Breast epithelium (tissue), 4 donors: ENCODE measurements at regions not wholly inside any gene's neighbourhood (a gene's known extent, or its start where the extent isn't known, plus 50 kb on each side); places are given as distances from the start of the nearest gene placed in this dataset.

Source experiments
- DNase-seq, 2 donors: peaks; one replicate each; pipeline ENCODE4 v3.0.0-alpha.2; 2019; ENCODE audit warnings: low spot score in 2 of 2
- H3K27ac ChIP-seq, 2 donors: fragments of 200-600 bp; sonication (generic) in 1 of 2; one replicate each; pipeline ENCODE4 v1.5.1; 2016 to 2019; ENCODE audit warnings: mild to moderate bottlenecking in 1 of 2
- H3K27me3 ChIP-seq, 2 donors: fragments of 200-600 bp; sonication (generic) in 1 of 2; one replicate each; pipeline versions ENCODE4 v1.5.1 to v1.6.0; 2017 to 2019; ENCODE audit warnings: control low read depth in 1 of 2, mild to moderate bottlenecking in 1 of 2
- H3K36me3 ChIP-seq: fragments of 200-600 bp; one replicate; pipeline ENCODE4 v1.5.1; 2019
- H3K4me1 ChIP-seq, 2 donors: fragments of 200-600 bp; sonication (generic); one replicate each; pipeline ENCODE4 v1.5.1; 2016 to 2019; ENCODE audit warnings: control low read depth in 1 of 2
- H3K4me3 ChIP-seq, 3 donors: fragments of 200-600 bp; sonication (generic); 1 replicate in 2 of 3; 2 replicates in 1 of 3; pipeline ENCODE4 v1.5.1; 2016 to 2019; ENCODE audit warnings: mild to moderate bottlenecking in 3 of 3, moderate library complexity in 2 of 3
- H3K9me3 ChIP-seq, 2 donors: fragments of 200-600 bp; sonication (generic) in 1 of 2; one replicate each; pipeline ENCODE4 v1.5.1; 2016 to 2019; ENCODE audit warnings: control low read depth in 1 of 2
- POLR2A ChIP-seq: fragments of 450-650 bp; IDR thresholded peaks from one replicate; pipeline ENCODE4 v1.6.1; 2016; ENCODE audit warnings: antibody characterized with exemption, mild to moderate bottlenecking, moderate library complexity
- POLR2AphosphoS5 ChIP-seq, 3 donors: sonication (generic); formaldehyde crosslinking; IDR thresholded peaks; one replicate each; pipeline ENCODE4 v1.6.1; 2017; ENCODE audit warnings: antibody characterized with exemption in 3 of 3
- intact Hi-C: fragments of 100-400 bp; cut with DNase I; formaldehyde crosslinking; loops from one replicate; pipeline ENCODE4 v1.15.1; 2023; ENCODE audit warnings: low total_unique reads
- TF ChIP-seq, protein P1 (sequence below), 3 donors: fragments of 450-650 bp; IDR thresholded peaks; one replicate each; pipeline ENCODE4 v1.5.1; 2016 to 2017; ENCODE audit warnings: antibody characterized with exemption in 3 of 3, mild to moderate bottlenecking in 3 of 3, moderate library complexity in 3 of 3

DNA sequence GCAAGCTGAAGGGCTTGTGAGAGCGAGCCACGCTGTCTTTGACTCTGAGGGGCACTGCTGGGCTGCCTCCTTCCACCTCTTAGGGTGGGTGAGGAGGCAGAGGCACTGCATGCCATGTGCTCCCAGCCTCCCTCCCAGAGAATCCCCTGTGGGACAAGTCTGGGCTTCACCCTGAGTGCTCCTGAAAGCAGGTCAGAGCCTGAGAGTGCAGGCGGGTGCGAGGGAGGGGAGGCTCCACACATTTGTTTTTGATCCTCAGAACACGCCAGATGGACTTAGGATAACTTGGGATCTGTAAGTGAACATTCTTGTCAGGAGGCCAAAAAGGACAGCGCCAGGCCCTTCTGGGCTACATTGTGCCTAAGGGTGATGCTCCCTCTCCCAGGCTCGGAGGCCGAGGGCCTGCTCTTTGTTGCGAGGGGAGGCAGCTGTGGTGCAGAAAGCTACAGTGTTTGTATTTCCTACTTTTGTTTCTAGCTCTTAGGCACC is 155.4 kb downstream of the TMX1 start:
- intact Hi-C loops: no loop called here
- H3K4me3 ChIP-seq: peak overlapping the region in 1 of 3 donors; percentile 26
- no peaks in the 10 kb centered on the region for H3K9me3 ChIP-seq
- TF ChIP-seq POLR2A: no peak
- peak; percentile 7 to 21 (median 13) for TF ChIP-seq POLR2AphosphoS5 (IDR thresholded peaks at IDR 0.05)
- TF ChIP-seq, protein P1, sequence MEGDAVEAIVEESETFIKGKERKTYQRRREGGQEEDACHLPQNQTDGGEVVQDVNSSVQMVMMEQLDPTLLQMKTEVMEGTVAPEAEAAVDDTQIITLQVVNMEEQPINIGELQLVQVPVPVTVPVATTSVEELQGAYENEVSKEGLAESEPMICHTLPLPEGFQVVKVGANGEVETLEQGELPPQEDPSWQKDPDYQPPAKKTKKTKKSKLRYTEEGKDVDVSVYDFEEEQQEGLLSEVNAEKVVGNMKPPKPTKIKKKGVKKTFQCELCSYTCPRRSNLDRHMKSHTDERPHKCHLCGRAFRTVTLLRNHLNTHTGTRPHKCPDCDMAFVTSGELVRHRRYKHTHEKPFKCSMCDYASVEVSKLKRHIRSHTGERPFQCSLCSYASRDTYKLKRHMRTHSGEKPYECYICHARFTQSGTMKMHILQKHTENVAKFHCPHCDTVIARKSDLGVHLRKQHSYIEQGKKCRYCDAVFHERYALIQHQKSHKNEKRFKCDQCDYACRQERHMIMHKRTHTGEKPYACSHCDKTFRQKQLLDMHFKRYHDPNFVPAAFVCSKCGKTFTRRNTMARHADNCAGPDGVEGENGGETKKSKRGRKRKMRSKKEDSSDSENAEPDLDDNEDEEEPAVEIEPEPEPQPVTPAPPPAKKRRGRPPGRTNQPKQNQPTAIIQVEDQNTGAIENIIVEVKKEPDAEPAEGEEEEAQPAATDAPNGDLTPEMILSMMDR (IDR thresholded peaks at IDR 0.05): no peak
- no peaks in the 10 kb centered on the region for H3K27me3 ChIP-seq
- no peaks in the 10 kb centered on the region for H3K36me3 ChIP-seq
- peak; percentile 59 to 80 for DNase-seq
- H3K27ac ChIP-seq: peak overlapping the region; percentile 93 to 95
- H3K4me1 ChIP-seq: peaks cover 15 to 34% of the 10 kb centered on the region in 2 donors

DNA sequence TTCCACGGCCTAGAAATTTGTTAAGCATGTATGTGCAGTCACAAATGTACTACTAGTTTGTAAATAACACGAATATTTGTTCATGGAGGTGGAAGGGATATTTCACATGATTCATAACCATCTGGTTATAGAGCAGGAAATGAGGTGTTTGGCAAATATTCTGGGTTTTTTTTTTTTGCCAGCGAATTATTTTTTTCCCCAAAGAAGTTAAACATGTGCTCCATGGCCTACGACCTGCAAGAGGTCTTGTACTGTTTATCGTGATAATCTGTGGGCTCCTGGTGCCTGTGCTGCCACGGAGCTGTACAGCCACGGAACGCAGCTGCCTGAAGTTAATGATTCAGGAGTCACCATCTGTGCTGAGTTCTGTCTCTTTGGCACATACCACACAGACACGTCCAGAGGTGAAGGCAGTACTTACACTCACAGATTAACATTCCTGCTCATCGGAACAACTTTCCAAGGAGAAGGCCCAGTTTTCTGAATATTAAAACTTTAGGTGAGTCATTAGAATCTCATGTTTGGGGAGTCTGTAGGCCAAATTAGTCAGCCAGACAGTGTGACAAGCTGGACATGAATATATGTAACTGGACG is 156.3 kb downstream of the TMX1 start:
- H3K27ac ChIP-seq: peak overlapping the region; percentile 93 to 95
- intact Hi-C loops: no loop called here
- DNase-seq: peak in 1 of 2 donors; percentile 46

DNA sequence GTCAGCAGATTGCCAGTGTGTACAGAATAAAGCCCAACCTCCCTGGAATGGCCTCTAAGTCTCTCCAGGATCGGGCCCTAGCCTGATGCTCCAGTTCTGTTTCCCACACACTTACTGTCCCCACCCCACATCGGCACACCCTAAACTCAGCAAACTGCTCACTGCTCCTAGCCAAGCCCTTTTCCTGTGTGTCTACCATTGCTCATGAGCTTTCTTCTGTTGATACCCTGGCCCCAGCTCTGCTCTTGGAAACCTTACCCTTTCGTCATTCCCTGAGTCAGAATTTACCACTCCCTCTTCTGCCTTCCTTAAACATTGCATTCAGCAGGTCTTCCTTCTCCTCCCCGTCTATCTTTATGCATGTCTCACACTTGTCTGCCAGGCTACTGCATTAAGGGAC is 158.9 kb downstream of the TMX1 start:
- H3K9me3 ChIP-seq: no peaks in the 10 kb centered on the region
- H3K27ac ChIP-seq: peak overlapping the region; percentile 40 to 93
- no peak for DNase-seq
- no peaks in the 10 kb centered on the region for H3K36me3 ChIP-seq
- no peak overlapping the region for H3K4me3 ChIP-seq
- peaks cover 13 to 34% of the 10 kb centered on the region in 2 donors for H3K4me1 ChIP-seq
- TF ChIP-seq POLR2AphosphoS5 (IDR thresholded peaks at IDR 0.05): no peak
- TF ChIP-seq, protein P1 (IDR thresholded peaks at IDR 0.05): no peak
- no peak for TF ChIP-seq POLR2A
- intact Hi-C loops: no loop called here
- H3K27me3 ChIP-seq: no peaks in the 10 kb centered on the region

More for the DNA sequence above, 156.3 kb downstream of the TMX1 start:
- TF ChIP-seq, protein P1 (IDR thresholded peaks at IDR 0.05): no peak
- TF ChIP-seq POLR2A: no peak
- TF ChIP-seq POLR2AphosphoS5 (IDR thresholded peaks at IDR 0.05): peak; percentile 44 to 63 (median 46)
- H3K4me1 ChIP-seq: peaks cover 15 to 34% of the 10 kb centered on the region in 2 donors
- no peaks in the 10 kb centered on the region for H3K36me3 ChIP-seq
- H3K27me3 ChIP-seq: no peaks in the 10 kb centered on the region
- H3K4me3 ChIP-seq: no peak overlapping the region
- H3K9me3 ChIP-seq: no peaks in the 10 kb centered on the region

DNA sequence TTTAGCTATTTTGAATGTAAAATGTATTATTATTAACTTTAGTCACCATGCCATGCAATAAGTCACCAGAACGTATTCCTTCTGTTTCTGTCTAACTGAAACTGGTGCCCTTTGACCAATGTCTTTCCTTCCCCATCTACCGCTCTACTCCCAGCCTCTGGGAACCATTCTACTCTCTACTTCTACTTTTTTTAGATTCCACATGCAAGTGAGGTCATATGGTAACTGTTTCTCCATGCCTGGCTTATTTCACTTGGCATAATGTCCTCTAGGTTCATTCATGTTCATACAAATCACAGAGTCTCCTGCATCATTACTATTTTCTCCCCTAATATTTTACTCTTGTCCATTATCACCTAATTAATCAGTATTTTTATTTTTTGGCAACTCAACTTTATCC is 160.1 kb downstream of the TMX1 start:
- Histone ChIP-seq H3K36me3 (no peaks in the 10 kb centered on the region), H3K4me1 (peaks cover 4 to 22% of the 10 kb centered on the region in 2 donors), H3K9me3 (no peaks in the 10 kb centered on the region), H3K4me3 (no peak overlapping the region), H3K27ac (peak overlapping the region in 1 of 2 donors; percentile 20), H3K27me3 (no peaks in the 10 kb centered on the region)
- intact Hi-C loops: no loop called here
- no peak for DNase-seq
- TF ChIP-seq POLR2A: no peak
- TF ChIP-seq, protein P1 (IDR thresholded peaks at IDR 0.05): no peak
- no peak for TF ChIP-seq POLR2AphosphoS5 (IDR thresholded peaks at IDR 0.05)

DNA sequence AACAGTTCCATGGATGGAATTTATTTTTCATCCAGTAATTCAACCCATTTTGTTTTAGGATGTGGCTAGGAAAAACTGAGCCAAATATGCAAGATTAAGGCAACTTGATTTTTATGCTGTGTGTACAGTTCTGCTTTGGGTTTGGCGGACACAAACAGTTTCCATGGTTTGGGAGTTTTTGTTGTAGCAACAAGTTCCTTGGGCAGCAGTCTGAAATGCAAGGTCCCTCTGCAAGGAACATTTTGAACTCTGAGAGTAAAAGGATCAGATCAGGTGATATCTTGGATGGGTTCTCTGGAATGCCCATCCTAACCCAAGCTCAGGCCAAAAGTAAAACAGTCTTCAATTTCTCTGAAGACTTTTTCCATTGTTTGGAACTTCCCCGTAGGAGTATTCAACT is 161.2 kb downstream of the TMX1 start:
- intact Hi-C loops: no loop called here
- peak in 1 of 2 donors; percentile 51 for DNase-seq

More for the DNA sequence above, 161.2 kb downstream of the TMX1 start:
- Histone ChIP-seq H3K9me3 (no peaks in the 10 kb centered on the region), H3K4me3 (no peak overlapping the region), H3K36me3 (no peaks in the 10 kb centered on the region), H3K4me1 (peaks cover 0 to 11% of the 10 kb centered on the region in 2 donors), H3K27me3 (no peaks in the 10 kb centered on the region), H3K27ac (peak overlapping the region; percentile 80 to 86)
- TF ChIP-seq, protein P1 (IDR thresholded peaks at IDR 0.05): no peak
- TF ChIP-seq POLR2AphosphoS5 (IDR thresholded peaks at IDR 0.05): peak in 1 of 3 donors; percentile 30
